ENCODE measurements at regions not wholly inside any gene's neighbourhood (a gene's known extent, or its start where the extent isn't known, plus 50 kb on each side); places are given as distances from the start of the nearest gene placed in this dataset.

GRCh38 chr2:226552571-226553285 lies 246.9 kb downstream of the IRS1 start:
- Histone ChIP-seq H3K27ac (ENCODE audit: extremely low read depth, low read depth, low read length) (no peak overlapping the region), H3K4me1 (ENCODE audit: control insufficient read depth, insufficient read depth, low read length) (no peaks in the 10 kb centered on the region; the same call in 1 of the 2 replicates), H3K36me3 (ENCODE audit: control insufficient read depth in 2 of 2, insufficient read depth in 1 of 2, low read length in 2 of 2) (no peaks in the 10 kb centered on the region), H3K9me3 (ENCODE audit: control insufficient read depth, insufficient read depth, low read depth, low read length) (no peaks in the 10 kb centered on the region), H3K4me3 (ENCODE audit: low read depth, low read length) (no peak overlapping the region)
- CTCF ChIA-PET = interaction anchor here (0.6 kb wide), 1 partner anchor 28 kb away, joined by 6 read pairs; no protein-coding TSS in a partner anchor
- TF ChIP-seq ZNF354C (tag by site-specific recombination; IDR thresholded peaks at IDR 0.05; ENCODE audit: borderline replicate concordance, low read depth) = no peak
- TF ChIP-seq ZNF645 (tag by site-specific recombination; IDR thresholded peaks at IDR 0.05) = no peak
- TF ChIP-seq ZFP37 (tag by site-specific recombination; IDR thresholded peaks at IDR 0.05) = no peak
- TF ChIP-seq ZBTB1 (tag by site-specific recombination; IDR thresholded peaks at IDR 0.05) = no peak
- TF ChIP-seq REPIN1 (tag by site-specific recombination; IDR thresholded peaks at IDR 0.05; ENCODE audit: low read depth) = no peak
- TF ChIP-seq ZNF791 (tag by site-specific recombination; IDR thresholded peaks at IDR 0.05) = no peak
- TF ChIP-seq ZNF48 (tag by site-specific recombination; IDR thresholded peaks at IDR 0.05) = no peak
- TF ChIP-seq ZNF624 (tag by site-specific recombination; IDR thresholded peaks at IDR 0.05) = no peak
- no peak for TF ChIP-seq ZNF561 (tag by site-specific recombination; IDR thresholded peaks at IDR 0.05; ENCODE audit: borderline replicate concordance)
- no peak for TF ChIP-seq MYNN (tag by site-specific recombination; IDR thresholded peaks at IDR 0.05; ENCODE audit: borderline replicate concordance)
- TF ChIP-seq ZNF670 (tag by site-specific recombination; IDR thresholded peaks at IDR 0.05; ENCODE audit: low read depth) = no peak
- TF ChIP-seq TRIM28 (IDR thresholded peaks at IDR 0.05; ENCODE audit: borderline replicate concordance, low read length) = no peak
- TF ChIP-seq ZNF169 (tag by site-specific recombination; IDR thresholded peaks at IDR 0.05) = no peak
- TF ChIP-seq ZNF488 (tag by site-specific recombination; IDR thresholded peaks at IDR 0.05) = no peak
- TF ChIP-seq ZNF223 (tag by site-specific recombination; IDR thresholded peaks at IDR 0.05) = no peak
- TF ChIP-seq ZNF112 (tag by site-specific recombination; IDR thresholded peaks at IDR 0.05) = no peak
- POLR2A ChIA-PET = no interaction called here

GRCh38 chr2:226551522-226552250 lies 247.9 kb downstream of the IRS1 start:
- ChIA-PET CTCF (interaction anchor here (0.6 kb wide), 2 partner anchors 360 to 572 kb away, joined by 3 to 5 read pairs; no protein-coding TSS in a partner anchor), POLR2A (no interaction called here)
- H3K4me3 ChIP-seq (ENCODE audit: low read depth, low read length) = no peak overlapping the region
- H3K9me3 ChIP-seq (ENCODE audit: control insufficient read depth, insufficient read depth, low read depth, low read length) = no peaks in the 10 kb centered on the region; the same call in 1 of the 2 replicates
- no peaks in the 10 kb centered on the region; the same call in 1 of the 2 replicates for H3K4me1 ChIP-seq (ENCODE audit: control insufficient read depth, insufficient read depth, low read length)
- no peak for TF ChIP-seq OVOL3 (tag by site-specific recombination; IDR thresholded peaks at IDR 0.05)
- TF ChIP-seq ZNF426 (tag by site-specific recombination; IDR thresholded peaks at IDR 0.05) = no peak
- no peak for TF ChIP-seq ZNF324 (tag by site-specific recombination; IDR thresholded peaks at IDR 0.05)
- TF ChIP-seq PRDM6 (tag by site-specific recombination; IDR thresholded peaks at IDR 0.05) = no peak
- TF ChIP-seq ZSCAN5A (tag by site-specific recombination; IDR thresholded peaks at IDR 0.05) = no peak
- TF ChIP-seq ZNF571 (tag by site-specific recombination; IDR thresholded peaks at IDR 0.05) = no peak
- no peak for TF ChIP-seq ZNF585B (tag by site-specific recombination; IDR thresholded peaks at IDR 0.05)
- TF ChIP-seq ZNF514 (tag by site-specific recombination; IDR thresholded peaks at IDR 0.05) = no peak
- TF ChIP-seq ZNF664 (tag by site-specific recombination; IDR thresholded peaks at IDR 0.05) = no peak
- no peak for TF ChIP-seq ZNF266 (tag by site-specific recombination; IDR thresholded peaks at IDR 0.05; ENCODE audit: low read depth)
- H3K36me3 ChIP-seq (ENCODE audit: control insufficient read depth in 2 of 2, insufficient read depth in 1 of 2, low read length in 2 of 2) = no peaks in the 10 kb centered on the region
- H3K27ac ChIP-seq (ENCODE audit: extremely low read depth, low read depth, low read length) = no peak overlapping the region
